SK-N-MC (cell line): ENCODE measurements at regions not wholly inside any gene's neighbourhood (a gene's known extent, or its start where the extent isn't known, plus 50 kb on each side); places are given as distances from the start of the nearest gene placed in this dataset.

Experiments used
- EZH2 ChIP-seq: fragments of 200-600 bp; sonication (generic); IDR thresholded peaks from one replicate; pipeline ENCODE4 v1.6.1; 2017; ENCODE audit warnings: antibody characterized with exemption
- FOXP2 ChIP-seq: optimal IDR thresholded peaks from 2 replicates; pipeline ENCODE3; 2011; ENCODE audit warnings: mild to moderate bottlenecking, moderate library complexity; ENCODE audit not compliant: insufficient read depth; ENCODE audit errors: extremely low read length, control extremely low read depth
- POLR2AphosphoS5 ChIP-seq: IDR thresholded peaks from 2 replicates; pipeline ENCODE4 v1.6.1; 2012; ENCODE audit warnings: mild to moderate bottlenecking, low read depth, low read length, borderline replicate concordance

DNA sequence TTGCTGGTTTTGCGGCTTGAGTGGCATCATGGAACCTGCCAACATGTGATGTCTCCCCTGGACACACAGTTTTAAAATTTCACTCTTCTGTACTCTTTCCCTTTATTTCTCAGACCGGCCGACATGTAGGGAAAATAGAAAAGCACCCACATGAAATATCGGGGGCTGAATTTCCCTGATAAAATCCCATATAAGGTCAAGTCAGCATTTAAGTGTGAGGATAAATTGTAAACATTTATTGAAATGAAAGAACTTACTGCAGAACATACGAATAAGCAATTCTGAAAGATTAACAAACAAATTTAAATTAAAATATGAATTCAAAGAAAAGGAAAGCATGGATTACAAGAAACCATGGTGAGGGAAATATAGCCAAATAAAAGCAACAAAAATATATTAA, 345.5 kb downstream of the EPHA7 start:
- TF ChIP-seq EZH2 (no peak), POLR2AphosphoS5 (no peak), FOXP2 (no peak)
